Colonic mucosa (tissue), 4 donors: ENCODE measurements at regions not wholly inside any gene's neighbourhood (a gene's known extent, or its start where the extent isn't known, plus 50 kb on each side); places are given as distances from the start of the nearest gene placed in this dataset.

Experiments
- DNase-seq: peaks from one replicate; pipeline ENCODE4 v3.0.0-alpha.2; 2020
- H3K27ac ChIP-seq: fragments of 200-600 bp; one replicate; pipeline ENCODE4 v1.8.0; 2021
- H3K27me3 ChIP-seq: fragments of 200-600 bp; one replicate; pipeline ENCODE4 v1.8.0; 2021
- H3K36me3 ChIP-seq: fragments of 200-600 bp; one replicate; pipeline ENCODE4 v1.8.0; 2021
- H3K4me1 ChIP-seq: fragments of 200-600 bp; one replicate; pipeline ENCODE4 v1.8.0; 2021; ENCODE audit warnings: mild to moderate bottlenecking
- H3K4me3 ChIP-seq: fragments of 200-600 bp; one replicate; pipeline ENCODE4 v1.8.0; 2021
- H3K9ac ChIP-seq, 2 donors: one replicate each; pipeline ENCODE4 v1.7.0; 2013; ENCODE audit warnings: control low read depth in 2 of 2, low read depth in 2 of 2, low read length in 2 of 2
- H3K9me3 ChIP-seq: fragments of 200-600 bp; one replicate; pipeline ENCODE4 v1.8.0; 2021
- intact Hi-C: fragments of 100-400 bp; cut with DNase I; formaldehyde crosslinking; loops from one replicate; pipeline ENCODE4 v1.14.1; 2022
- TF ChIP-seq, protein P1 (sequence below): fragments of 200-600 bp; IDR thresholded peaks from one replicate; pipeline ENCODE4 v1.8.0; 2022; ENCODE audit warnings: antibody characterized with exemption, mild to moderate bottlenecking
- donor health status: healthy.
- donor health status: DM: no; HTN: no; CAD: no.
- donor health status: DM: no; HTN: no; CAD: no.

DNA sequence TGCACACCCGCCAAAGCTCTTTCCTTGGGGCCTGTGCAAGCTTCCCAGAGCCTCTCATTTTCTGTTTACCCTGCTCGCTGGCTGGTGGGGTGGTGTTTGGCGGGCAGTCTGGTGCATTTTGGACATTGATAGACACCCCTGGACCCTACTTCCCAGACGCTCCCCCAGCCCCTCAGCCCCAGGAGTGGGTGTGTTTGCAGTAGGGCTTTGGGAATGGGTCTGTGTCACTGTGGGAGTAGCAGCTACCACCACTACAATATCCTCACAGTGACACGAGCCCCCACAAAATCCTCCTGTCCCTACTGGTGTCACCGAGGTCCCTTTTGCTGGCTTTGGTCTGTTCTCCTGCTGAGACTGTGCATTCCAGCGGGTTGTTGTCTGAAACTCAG is 371.3 kb downstream of the TMEM121 start:
- intact Hi-C loops: no loop called here

DNA sequence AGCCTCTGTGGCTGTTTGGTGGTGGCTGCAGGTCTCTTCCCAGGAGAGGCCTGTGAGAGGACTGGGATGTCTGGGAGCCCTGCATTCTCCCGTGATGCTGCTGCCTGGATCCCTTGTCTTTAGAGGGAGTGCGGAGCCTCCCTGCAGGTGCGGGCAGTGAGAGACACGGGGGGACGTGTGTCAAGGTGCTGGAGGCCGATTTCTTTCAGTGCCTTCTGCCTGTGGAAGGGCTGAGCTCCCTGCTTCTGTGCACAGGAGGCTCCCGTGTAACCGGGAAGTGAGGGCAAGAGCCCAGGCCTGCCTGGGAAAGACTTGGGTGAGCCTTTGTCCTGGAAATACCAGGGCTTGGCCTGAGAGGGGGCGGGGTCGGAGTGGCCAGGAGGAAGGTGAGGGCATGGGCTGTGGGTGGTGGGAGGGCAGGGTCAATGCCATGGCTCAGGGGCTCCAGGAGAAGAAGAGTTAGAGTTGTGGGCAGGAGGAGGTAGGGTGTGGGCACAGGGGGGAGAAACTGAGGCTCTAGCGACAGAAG is 372.2 kb downstream of the TMEM121 start:
- Histone ChIP-seq H3K27me3 (no peaks in the 10 kb centered on the region), H3K9me3 (no peaks in the 10 kb centered on the region), H3K4me1 (no peaks in the 10 kb centered on the region), H3K4me3 (no peak overlapping the region), H3K9ac (no peak overlapping the region), H3K27ac (no peak overlapping the region), H3K36me3 (no peaks in the 10 kb centered on the region)
- TF ChIP-seq, protein P1, sequence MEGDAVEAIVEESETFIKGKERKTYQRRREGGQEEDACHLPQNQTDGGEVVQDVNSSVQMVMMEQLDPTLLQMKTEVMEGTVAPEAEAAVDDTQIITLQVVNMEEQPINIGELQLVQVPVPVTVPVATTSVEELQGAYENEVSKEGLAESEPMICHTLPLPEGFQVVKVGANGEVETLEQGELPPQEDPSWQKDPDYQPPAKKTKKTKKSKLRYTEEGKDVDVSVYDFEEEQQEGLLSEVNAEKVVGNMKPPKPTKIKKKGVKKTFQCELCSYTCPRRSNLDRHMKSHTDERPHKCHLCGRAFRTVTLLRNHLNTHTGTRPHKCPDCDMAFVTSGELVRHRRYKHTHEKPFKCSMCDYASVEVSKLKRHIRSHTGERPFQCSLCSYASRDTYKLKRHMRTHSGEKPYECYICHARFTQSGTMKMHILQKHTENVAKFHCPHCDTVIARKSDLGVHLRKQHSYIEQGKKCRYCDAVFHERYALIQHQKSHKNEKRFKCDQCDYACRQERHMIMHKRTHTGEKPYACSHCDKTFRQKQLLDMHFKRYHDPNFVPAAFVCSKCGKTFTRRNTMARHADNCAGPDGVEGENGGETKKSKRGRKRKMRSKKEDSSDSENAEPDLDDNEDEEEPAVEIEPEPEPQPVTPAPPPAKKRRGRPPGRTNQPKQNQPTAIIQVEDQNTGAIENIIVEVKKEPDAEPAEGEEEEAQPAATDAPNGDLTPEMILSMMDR: no peak
- intact Hi-C loops: no loop called here
- DNase-seq: no peak

More for the DNA sequence above, 371.3 kb downstream of the TMEM121 start:
- Histone ChIP-seq H3K4me3 (no peak overlapping the region), H3K27me3 (no peaks in the 10 kb centered on the region), H3K4me1 (no peaks in the 10 kb centered on the region), H3K9ac (no peak overlapping the region), H3K27ac (no peak overlapping the region), H3K9me3 (no peaks in the 10 kb centered on the region), H3K36me3 (no peaks in the 10 kb centered on the region)
- DNase-seq: no peak
- TF ChIP-seq, protein P1: no peak

- Histone ChIP-seq H3K4me3 (no peak overlapping the region), H3K27me3 (no peaks in the 10 kb centered on the region), H3K36me3 (no peaks in the 10 kb centered on the region), H3K9ac (no peak overlapping the region), H3K9me3 (no peaks in the 10 kb centered on the region), H3K27ac (no peak overlapping the region), H3K4me1 (no peaks in the 10 kb centered on the region)
- intact Hi-C loops: no loop called here
- DNase-seq: no peak
- TF ChIP-seq, protein P1: no peak
Observed at GRCh38 chr14:105899071-105899641, 372.8 kb downstream of the TMEM121 start.

DNA sequence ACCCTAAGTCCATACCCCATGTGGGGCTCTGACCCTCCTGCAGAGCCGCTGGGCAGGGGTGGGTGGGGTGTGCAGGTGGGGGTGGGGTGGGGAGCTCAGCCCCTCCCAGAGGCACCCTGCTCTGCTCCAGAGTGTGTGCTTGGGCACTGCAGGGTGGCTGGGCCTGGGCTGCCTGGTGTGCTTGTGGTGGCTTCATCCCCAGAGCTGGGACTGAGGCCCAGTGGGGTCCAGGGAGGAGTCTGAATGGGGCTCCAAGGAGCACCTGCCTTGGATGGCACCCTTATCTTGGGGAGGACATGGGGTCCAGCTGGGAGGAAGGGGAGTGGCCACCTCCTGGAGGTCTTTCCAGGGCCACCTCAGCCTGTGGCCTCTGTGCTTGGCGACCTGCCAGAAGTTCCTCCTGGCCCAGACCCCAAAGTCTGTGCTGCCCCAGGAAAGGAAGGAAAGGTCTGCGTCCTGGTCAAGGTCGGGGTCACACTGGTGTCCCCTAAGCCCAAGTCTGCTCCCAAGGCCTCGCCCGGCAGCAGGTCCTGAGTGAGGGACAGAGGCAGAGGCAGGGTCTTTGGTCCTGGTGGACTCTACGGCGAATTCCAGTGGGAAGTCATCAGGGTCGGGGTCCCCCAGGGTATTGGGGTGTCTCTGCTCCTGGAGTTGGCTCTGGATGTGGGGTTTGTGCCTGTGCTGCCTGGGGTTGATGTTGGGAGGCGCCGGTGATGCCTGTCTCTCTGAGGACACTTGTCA is 373.4 kb downstream of the TMEM121 start:
- Histone ChIP-seq H3K4me1 (no peaks in the 10 kb centered on the region), H3K4me3 (no peak overlapping the region), H3K27ac (no peak overlapping the region), H3K27me3 (no peaks in the 10 kb centered on the region), H3K36me3 (no peaks in the 10 kb centered on the region), H3K9me3 (no peaks in the 10 kb centered on the region), H3K9ac (no peak overlapping the region)
- no peak for DNase-seq
- TF ChIP-seq, protein P1: no peak
- intact Hi-C loops: no loop called here

GRCh38 chr14:105900398-105901160 is 374.2 kb downstream of the TMEM121 start:
- Histone ChIP-seq H3K9me3 (no peaks in the 10 kb centered on the region), H3K36me3 (no peaks in the 10 kb centered on the region), H3K27me3 (no peaks in the 10 kb centered on the region), H3K4me3 (no peak overlapping the region), H3K4me1 (no peaks in the 10 kb centered on the region), H3K9ac (no peak overlapping the region), H3K27ac (no peak overlapping the region)
- intact Hi-C loops: no loop called here
- TF ChIP-seq, protein P1: no peak
- no peak for DNase-seq
